ENCODE measurements at regions not wholly inside any gene's neighbourhood (a gene's known extent, or its start where the extent isn't known, plus 50 kb on each side); places are given as distances from the start of the nearest gene placed in this dataset.

DNA sequence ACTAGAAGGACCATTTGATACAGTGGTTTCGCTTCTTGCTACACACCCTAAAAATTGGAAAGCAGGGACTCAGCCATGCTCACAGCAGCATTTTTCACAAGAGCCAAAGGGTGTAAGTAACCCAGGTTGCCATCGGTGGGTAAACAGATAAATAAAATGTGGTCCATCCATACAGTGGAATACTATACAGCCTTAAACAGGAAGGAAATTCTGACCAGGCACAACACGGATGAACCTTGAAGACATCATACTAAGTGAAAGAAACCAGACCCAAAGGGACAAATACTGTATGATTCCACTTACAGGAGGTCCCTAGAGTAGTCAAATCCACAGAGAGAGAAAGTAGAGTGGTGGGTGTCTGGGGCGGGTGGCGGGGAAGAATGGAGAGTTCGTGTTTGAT lies 220.9 kb downstream of the PHETA1 start:
- TF ChIP-seq, protein P1, sequence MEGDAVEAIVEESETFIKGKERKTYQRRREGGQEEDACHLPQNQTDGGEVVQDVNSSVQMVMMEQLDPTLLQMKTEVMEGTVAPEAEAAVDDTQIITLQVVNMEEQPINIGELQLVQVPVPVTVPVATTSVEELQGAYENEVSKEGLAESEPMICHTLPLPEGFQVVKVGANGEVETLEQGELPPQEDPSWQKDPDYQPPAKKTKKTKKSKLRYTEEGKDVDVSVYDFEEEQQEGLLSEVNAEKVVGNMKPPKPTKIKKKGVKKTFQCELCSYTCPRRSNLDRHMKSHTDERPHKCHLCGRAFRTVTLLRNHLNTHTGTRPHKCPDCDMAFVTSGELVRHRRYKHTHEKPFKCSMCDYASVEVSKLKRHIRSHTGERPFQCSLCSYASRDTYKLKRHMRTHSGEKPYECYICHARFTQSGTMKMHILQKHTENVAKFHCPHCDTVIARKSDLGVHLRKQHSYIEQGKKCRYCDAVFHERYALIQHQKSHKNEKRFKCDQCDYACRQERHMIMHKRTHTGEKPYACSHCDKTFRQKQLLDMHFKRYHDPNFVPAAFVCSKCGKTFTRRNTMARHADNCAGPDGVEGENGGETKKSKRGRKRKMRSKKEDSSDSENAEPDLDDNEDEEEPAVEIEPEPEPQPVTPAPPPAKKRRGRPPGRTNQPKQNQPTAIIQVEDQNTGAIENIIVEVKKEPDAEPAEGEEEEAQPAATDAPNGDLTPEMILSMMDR (IDR thresholded peaks at IDR 0.05; ENCODE audit: low read depth, low read length, poor library complexity, severe bottlenecking) = no peak
- TF ChIP-seq EZH2phosphoT487 (IDR thresholded peaks at IDR 0.05; ENCODE audit: borderline replicate concordance, low read length) = no peak
